ENCODE measurements at regions not wholly inside any gene's neighbourhood (a gene's known extent, or its start where the extent isn't known, plus 50 kb on each side); places are given as distances from the start of the nearest gene placed in this dataset.

DNA sequence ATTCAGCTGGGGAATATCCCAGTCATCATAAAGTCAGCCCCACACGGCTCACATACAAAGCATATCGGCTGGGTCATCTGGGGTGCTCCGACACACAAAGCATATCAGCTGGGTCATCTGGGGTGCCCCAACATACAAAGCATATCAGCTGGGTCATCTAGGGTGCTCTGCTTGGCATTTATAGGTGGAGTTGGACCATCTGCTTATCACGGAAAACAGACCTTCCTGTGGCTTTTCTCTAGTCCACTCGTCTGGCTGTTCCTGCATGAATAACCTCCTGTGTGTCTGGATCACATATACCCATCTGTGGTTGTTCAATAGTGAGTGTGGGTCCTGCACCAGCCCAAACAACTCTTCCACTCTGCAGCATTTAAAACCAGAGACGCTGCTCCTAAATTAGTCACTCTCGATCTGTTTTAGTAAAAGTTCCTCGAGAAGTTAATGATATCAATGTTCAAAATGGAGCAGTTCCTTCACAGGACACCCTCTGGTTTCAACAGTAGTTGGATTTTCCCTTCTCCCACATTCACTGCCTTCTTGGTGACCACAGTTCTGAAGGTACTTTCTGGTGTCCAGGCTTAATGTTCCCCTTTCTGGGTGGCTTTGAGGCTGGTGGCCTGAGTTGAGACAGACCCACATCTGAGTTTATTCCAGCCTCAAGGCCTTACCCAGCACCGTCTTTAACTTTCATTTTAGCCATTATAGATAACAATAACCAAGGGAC is 70.0 kb upstream of the FRG1 start:
- TF ChIP-seq, protein P1, sequence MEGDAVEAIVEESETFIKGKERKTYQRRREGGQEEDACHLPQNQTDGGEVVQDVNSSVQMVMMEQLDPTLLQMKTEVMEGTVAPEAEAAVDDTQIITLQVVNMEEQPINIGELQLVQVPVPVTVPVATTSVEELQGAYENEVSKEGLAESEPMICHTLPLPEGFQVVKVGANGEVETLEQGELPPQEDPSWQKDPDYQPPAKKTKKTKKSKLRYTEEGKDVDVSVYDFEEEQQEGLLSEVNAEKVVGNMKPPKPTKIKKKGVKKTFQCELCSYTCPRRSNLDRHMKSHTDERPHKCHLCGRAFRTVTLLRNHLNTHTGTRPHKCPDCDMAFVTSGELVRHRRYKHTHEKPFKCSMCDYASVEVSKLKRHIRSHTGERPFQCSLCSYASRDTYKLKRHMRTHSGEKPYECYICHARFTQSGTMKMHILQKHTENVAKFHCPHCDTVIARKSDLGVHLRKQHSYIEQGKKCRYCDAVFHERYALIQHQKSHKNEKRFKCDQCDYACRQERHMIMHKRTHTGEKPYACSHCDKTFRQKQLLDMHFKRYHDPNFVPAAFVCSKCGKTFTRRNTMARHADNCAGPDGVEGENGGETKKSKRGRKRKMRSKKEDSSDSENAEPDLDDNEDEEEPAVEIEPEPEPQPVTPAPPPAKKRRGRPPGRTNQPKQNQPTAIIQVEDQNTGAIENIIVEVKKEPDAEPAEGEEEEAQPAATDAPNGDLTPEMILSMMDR (IDR thresholded peaks at IDR 0.05) = no peak
- TF ChIP-seq POLR2A (IDR thresholded peaks at IDR 0.05) = no peak
- no peak for TF ChIP-seq POLR2AphosphoS5 (IDR thresholded peaks at IDR 0.05)
